ENCODE measurements at regions not wholly inside any gene's neighbourhood (a gene's known extent, or its start where the extent isn't known, plus 50 kb on each side); places are given as distances from the start of the nearest gene placed in this dataset.

GRCh38 chr16:79509906-79510305 is 90.6 kb downstream of the MAF start:
- in situ Hi-C loops (cut with HindIII; ENCODE audit: extremely low pct_ligation_motif_present, low pct_unique_long_range_greater_than_20kb): no loop called here

More at GRCh38 chr16:79509906-79510305, 90.6 kb downstream of the MAF start:
- H4K20me1 ChIP-seq (ENCODE audit: insufficient read depth, low read length): no peaks in the 10 kb centered on the region
- DNase-seq (ENCODE audit: low spot score): no peak
- H3K4me2 ChIP-seq (ENCODE audit: low read depth, low read length): no peak overlapping the region
- no peaks in the 10 kb centered on the region for H3K79me2 ChIP-seq (ENCODE audit: insufficient read depth, low read length)
- POLR2A ChIA-PET: no interaction called here
- BruUV-seq (replicated peaks): no TSS peak
- 55% methylated on average over 8 of the region's 8 CpGs for WGBS (ENCODE audit: low lambda C conversion rate)
- no peak overlapping the region for H3K9ac ChIP-seq (ENCODE audit: insufficient read depth, low read depth, low read length)
- CTCF ChIA-PET (ENCODE audit: low intra/inter-chr PET ratio, low total read pairs): no interaction called here
- H3K36me3 ChIP-seq (replicated peaks in 1 of 2; ENCODE audit: control insufficient read depth in 1 of 2, insufficient read depth in 2 of 2, low read length in 2 of 2): no peaks in the 10 kb centered on the region
- no peak overlapping the region for H2AFZ ChIP-seq (ENCODE audit: low read length)
- no peak for FAIRE-seq
- TF ChIP-seq SMAD3 (CRISPR knock-in tag; IDR thresholded peaks at IDR 0.05) (no peak), ZNF781 (CRISPR knock-in tag; IDR thresholded peaks at IDR 0.05; ENCODE audit: borderline replicate concordance, not compliant biosample characterization) (no peak), ZNF629 (CRISPR knock-in tag; conservative IDR thresholded peaks at IDR 0.05) (peak; percentile 73), AKNA (CRISPR knock-in tag; IDR thresholded peaks at IDR 0.05; ENCODE audit: borderline replicate concordance) (no peak)
- TF ChIP-seq, protein P1, sequence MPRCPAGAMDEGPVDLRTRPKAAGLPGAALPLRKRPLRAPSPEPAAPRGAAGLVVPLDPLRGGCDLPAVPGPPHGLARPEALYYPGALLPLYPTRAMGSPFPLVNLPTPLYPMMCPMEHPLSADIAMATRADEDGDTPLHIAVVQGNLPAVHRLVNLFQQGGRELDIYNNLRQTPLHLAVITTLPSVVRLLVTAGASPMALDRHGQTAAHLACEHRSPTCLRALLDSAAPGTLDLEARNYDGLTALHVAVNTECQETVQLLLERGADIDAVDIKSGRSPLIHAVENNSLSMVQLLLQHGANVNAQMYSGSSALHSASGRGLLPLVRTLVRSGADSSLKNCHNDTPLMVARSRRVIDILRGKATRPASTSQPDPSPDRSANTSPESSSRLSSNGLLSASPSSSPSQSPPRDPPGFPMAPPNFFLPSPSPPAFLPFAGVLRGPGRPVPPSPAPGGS (CRISPR knock-in tag; IDR thresholded peaks at IDR 0.05): no peak
- intact Hi-C loops (cut with micrococcal nuclease; ENCODE audit: unreplicated experiment): no loop called here
- H3K27me3 ChIP-seq (ENCODE audit: control insufficient read depth in 1 of 2, insufficient read depth in 2 of 2, low read length in 2 of 2): peaks cover 2 to 14% of the 10 kb centered on the region in 2 experiments; a peak in 3 of 5 replicates
- H3K9me3 ChIP-seq (ENCODE audit: low read length): no peaks in the 10 kb centered on the region
- no peak overlapping the region for H3K4me3 ChIP-seq (replicated peaks in 1 of 3; ENCODE audit: insufficient read depth in 1 of 3, low read depth in 2 of 3, low read length in 3 of 3)
- H3K4me1 ChIP-seq (ENCODE audit: insufficient read depth, low read length): no peaks in the 10 kb centered on the region
- no peak overlapping the region for H3K27ac ChIP-seq (ENCODE audit: extremely low read length, insufficient read depth, low read length)
- no peak for ATAC-seq
